HCT116 (cell line): ENCODE measurements at regions not wholly inside any gene's neighbourhood (a gene's known extent, or its start where the extent isn't known, plus 50 kb on each side); places are given as distances from the start of the nearest gene placed in this dataset.
A peak's percentile ranks its signal among the peaks of the same experiment; 100 is the strongest.

Experiments
- ATAC-seq: fragments of 200-7000 bp; cut with Tn5 transposase; 2 replicates; pipeline ENCODE4 v1.9.1; 2020; ENCODE audit warnings: mild to moderate bottlenecking, moderate library complexity
- BruUV-seq: library from RNA; stranded (reverse); fragments of 400-500 nt; replicated peaks from 2 replicates; lab custom pipeline; 2021; lab: Mats Ljungman, UMichigan
- CTCF ChIA-PET: fragments of 300-600 bp; sonication (Branson Sonifier 250); formaldehyde crosslinking; loops from one replicate; lab custom pipeline; 2021; ENCODE audit warnings: antibody characterized with exemption; lab: Charles Lee
- POLR2A ChIA-PET: fragments of 300-600, 350-600 bp; sonication (Branson Sonifier 250); formaldehyde crosslinking; loops from one replicate; lab custom pipeline; 2021; ENCODE audit warnings: antibody characterized with exemption; lab: Charles Lee
- RAD21 ChIA-PET, 2 experiments: fragments of 300-600 bp; sonication (Branson Sonifier 250); formaldehyde crosslinking; loops; one replicate each; lab custom pipeline; 2023; ENCODE audit warnings: low total read pairs in 2 of 2; ENCODE audit not compliant: uncharacterized antibody in 2 of 2, unreplicated experiment in 2 of 2, low non-redundant PET in 1 of 2; lab: Charles Lee
- DNase-seq: peaks from one replicate; pipeline ENCODE4 v3.0.0-alpha.2; 2010; ENCODE audit warnings: low read depth, low spot score
- H2AFZ ChIP-seq: fragments of 200-600 bp; shearing (Covaris generic), sonication (generic); 2 replicates; pipeline ENCODE4 v1.6.1; 2017; ENCODE audit warnings: low read depth, mixed run types, mixed read lengths, antibody characterized with exemption, low read length; ENCODE audit not compliant: poor library complexity, severe bottlenecking
- H3K27ac ChIP-seq: 2 replicates; pipeline ENCODE4 v1.5.1; 2012; ENCODE audit warnings: low read depth, low read length
- H3K27me3 ChIP-seq: fragments of 200-600 bp; sonication (generic); 2 replicates; pipeline ENCODE4 v1.6.1; 2016; ENCODE audit warnings: mixed run types, low read length, mixed read lengths; ENCODE audit not compliant: insufficient read depth
- H3K36me3 ChIP-seq, 2 experiments: fragments of 200-500 bp in 1 of 2; fragments of 200-600 bp in 1 of 2; sonication (Bioruptor generic) in 1 of 2; sonication (generic) in 1 of 2; 2 replicates each; pipeline versions ENCODE4 v1.5.1 to v1.6.1; 2014 to 2016; ENCODE audit warnings: low read length in 2 of 2, inconsistent platforms in 1 of 2, mixed read lengths in 1 of 2, mixed run types in 1 of 2; ENCODE audit not compliant: insufficient read depth in 2 of 2, control insufficient read depth in 1 of 2
- H3K4me1 ChIP-seq, 2 experiments: fragments of 200-600 bp in 1 of 2; sonication (generic) in 1 of 2; 2 replicates each; pipeline versions ENCODE4 v1.5.1 to v1.6.1; 2012 to 2017; ENCODE audit warnings: low read length in 2 of 2, inconsistent platforms in 1 of 2, mild to moderate bottlenecking in 1 of 2, mixed read lengths in 1 of 2, mixed run types in 1 of 2, moderate library complexity in 1 of 2; ENCODE audit not compliant: insufficient read depth in 2 of 2, control insufficient read depth in 1 of 2
- H3K4me2 ChIP-seq: fragments of 200-600 bp; sonication (generic); 2 replicates; pipeline ENCODE4 v1.6.1; 2017; ENCODE audit warnings: mixed run types, low read length, mixed read lengths
- H3K4me3 ChIP-seq, 2 experiments: fragments of 200-600 bp in 1 of 2; sonication (generic) in 1 of 2; replicated peaks in 1 of 2; 2 replicates each; pipeline ENCODE4 v1.5.1; 2011 to 2016; ENCODE audit warnings: low read length in 2 of 2, control low read depth in 1 of 2, low read depth in 1 of 2, mild to moderate bottlenecking in 1 of 2, mixed read lengths in 1 of 2, mixed run types in 1 of 2
- H3K79me2 ChIP-seq: fragments of 200-600 bp; sonication (generic); 2 replicates; pipeline ENCODE4 v1.6.1; 2017; ENCODE audit warnings: mild to moderate bottlenecking, mixed run types, low read length, moderate library complexity, mixed read lengths; ENCODE audit not compliant: insufficient read depth
- H3K9ac ChIP-seq: fragments of 200-600 bp; sonication (generic); 2 replicates; pipeline ENCODE4 v1.6.1; 2016; ENCODE audit warnings: low read length, mixed read lengths
- H3K9me2 ChIP-seq: fragments of 200-600 bp; sonication (generic), shearing (Covaris generic); 2 replicates; pipeline ENCODE4 v1.6.1; 2017; ENCODE audit warnings: mixed run types, mild to moderate bottlenecking, moderate library complexity; ENCODE audit not compliant: insufficient read depth
- H3K9me3 ChIP-seq, 2 experiments: fragments of 200-500 bp in 1 of 2; fragments of 200-600 bp in 1 of 2; sonication (Bioruptor generic) in 1 of 2; sonication (generic) in 1 of 2; 2 replicates each; pipeline ENCODE4 v1.6.1; 2014 to 2017; ENCODE audit warnings: low read length in 2 of 2, mixed read lengths in 2 of 2, inconsistent platforms in 1 of 2, low read depth in 1 of 2, mild to moderate bottlenecking in 1 of 2, mixed run types in 1 of 2, moderate library complexity in 1 of 2; ENCODE audit not compliant: control insufficient read depth in 1 of 2, insufficient read depth in 1 of 2
- H4K20me1 ChIP-seq: fragments of 200-600 bp; sonication (generic), shearing (Covaris generic); 2 replicates; pipeline ENCODE4 v1.6.1; 2017; ENCODE audit warnings: mixed run types, mild to moderate bottlenecking, moderate library complexity; ENCODE audit not compliant: insufficient read depth
- CEBPB ChIP-seq: IDR thresholded peaks from 2 replicates; pipeline ENCODE4 v1.6.1; 2012; ENCODE audit warnings: low read depth
- CTCF ChIP-seq, 3 experiments: fragments of 200-600 bp in 1 of 3; sonication (generic) in 1 of 3; IDR thresholded peaks in 2 of 3; conservative IDR thresholded peaks in 1 of 3; 2 replicates each; pipeline ENCODE4 v1.5.1; 2012 to 2017; ENCODE audit warnings: low read depth in 2 of 3, low read length in 2 of 3, antibody characterized with exemption in 1 of 3, borderline replicate concordance in 1 of 3, control low read depth in 1 of 3, mild to moderate bottlenecking in 1 of 3, mixed read lengths in 1 of 3, mixed run types in 1 of 3, moderate library complexity in 1 of 3; ENCODE audit not compliant: insufficient read depth in 1 of 3
- EGR1 ChIP-seq: IDR thresholded peaks from 2 replicates; pipeline ENCODE4 v1.6.1; 2012; ENCODE audit warnings: low read depth
- EZH2 ChIP-seq: fragments of 200-600 bp; sonication (generic); IDR thresholded peaks from 2 replicates; pipeline ENCODE4 v1.6.1; 2017; ENCODE audit warnings: antibody characterized with exemption, mixed run types
- EZH2phosphoT487 ChIP-seq: fragments of 200-600 bp; IDR thresholded peaks from 2 replicates; pipeline ENCODE4 v1.6.1; 2018; ENCODE audit warnings: antibody characterized with exemption, borderline replicate concordance
- JUND ChIP-seq: IDR thresholded peaks from 2 replicates; pipeline ENCODE4 v1.6.1; 2012
- RAD21 ChIP-seq: IDR thresholded peaks from 2 replicates; pipeline ENCODE4 v1.6.1; 2012; ENCODE audit warnings: low read depth, mild to moderate bottlenecking
- SRF ChIP-seq: IDR thresholded peaks from 2 replicates; pipeline ENCODE4 v1.6.1; 2012; ENCODE audit warnings: low read depth
- ZBTB33 ChIP-seq: IDR thresholded peaks from 2 replicates; pipeline ENCODE4 v1.6.1; 2011; ENCODE audit warnings: mild to moderate bottlenecking, low read length, moderate library complexity; ENCODE audit not compliant: insufficient replicate concordance; ENCODE audit errors: extremely low read depth
- ZNF274 ChIP-seq: fragments of 200-500 bp; sonication (Bioruptor generic); IDR thresholded peaks from 2 replicates; pipeline ENCODE4 v1.6.1; 2014; ENCODE audit warnings: mild to moderate bottlenecking, low read depth, low read length, inconsistent platforms
- intact Hi-C: fragments of 100-400 bp; cut with micrococcal nuclease; formaldehyde crosslinking; loops from 2 replicates; pipeline ENCODE4 v1.10.0; 2022

- Histone ChIP-seq H3K27me3 (no peaks in the 10 kb centered on the region), H2AFZ (no peak overlapping the region), H3K4me3 (no peak overlapping the region), H3K9ac (no peak overlapping the region), H3K4me2 (no peak overlapping the region), H3K4me1 (no peaks in the 10 kb centered on the region), H4K20me1 (no peaks in the 10 kb centered on the region), H3K27ac (no peak overlapping the region), H3K9me2 (no peaks in the 10 kb centered on the region), H3K9me3 (no peaks in the 10 kb centered on the region), H3K36me3 (no peaks in the 10 kb centered on the region), H3K79me2 (no peaks in the 10 kb centered on the region)
- no peak for DNase-seq
- POLR2A ChIA-PET: no interaction called here
- no TSS peak for BruUV-seq
- CTCF ChIA-PET: interaction anchor here (0.7 to 2.4 kb wide), 11 partner anchors 22 to 567 kb away, joined by 3 to 42 read pairs (median 5); partner anchors contain the start of gene KCTD15
- intact Hi-C loops: loop anchor here (1.0 to 5.0 kb wide), 3 partner anchors 100 to 219 kb away; partner anchors contain the start of gene KCTD15
- no peak for ATAC-seq
- RAD21 ChIA-PET: interaction anchor here (0.6 to 1.8 kb wide), 3 partner anchors 148 to 220 kb away, joined by 3 to 10 read pairs (median 3); no protein-coding TSS in a partner anchor
- TF ChIP-seq ZNF274 (no peak), EGR1 (no peak), CEBPB (no peak), RAD21 (peak; percentile 16; the same call in 1 of the 2 replicates), CTCF (IDR thresholded peaks at IDR 0.05 in 2 of 3, conservative IDR thresholded peaks at IDR 0.05 in 1 of 3; ENCODE audit: borderline replicate concordance in 1 of 3, insufficient read depth in 1 of 3, low read depth in 2 of 3, low read length in 2 of 3) (peak; percentile 13 to 54 (median 44); a peak in 4 of 6 replicates)
Observed at GRCh38 chr19:33997690-33998089, 174.6 kb upstream of the LSM14A start.

GRCh38 chr19:33998302-33998701 is 174.0 kb upstream of the LSM14A start:
- TF ChIP-seq EZH2 (no peak), CEBPB (no peak), JUND (no peak), SRF (no peak), RAD21 (no peak), ZBTB33 (no peak), ZNF274 (no peak), EZH2phosphoT487 (no peak)
- Histone ChIP-seq H3K4me2 (peak overlapping the region; percentile 37), H4K20me1 (no peaks in the 10 kb centered on the region), H3K9me3 (no peaks in the 10 kb centered on the region), H3K4me3 (no peak overlapping the region), H3K36me3 (no peaks in the 10 kb centered on the region), H3K9me2 (no peaks in the 10 kb centered on the region), H3K79me2 (no peaks in the 10 kb centered on the region), H3K27me3 (no peaks in the 10 kb centered on the region), H3K4me1 (no peaks in the 10 kb centered on the region), H2AFZ (peak overlapping the region; percentile 96), H3K27ac (no peak overlapping the region), H3K9ac (no peak overlapping the region)
- ATAC-seq (no peak), DNase-seq (no peak)
- BruUV-seq: no TSS peak
- CTCF ChIA-PET: interaction anchor here (0.9 to 2.4 kb wide), 11 partner anchors 22 to 568 kb away, joined by 3 to 42 read pairs (median 4); partner anchors contain the start of gene KCTD15
- RAD21 ChIA-PET: interaction anchor here (1.3 to 1.8 kb wide), 2 partner anchors 220 kb away, joined by 3 to 10 read pairs; no protein-coding TSS in a partner anchor
- intact Hi-C loops: loop anchor here (1.0 to 5.0 kb wide), 3 partner anchors 99 to 220 kb away; partner anchors contain the start of gene KCTD15
- POLR2A ChIA-PET: no interaction called here
